ENCODE measurements at regions not wholly inside any gene's neighbourhood (a gene's known extent, or its start where the extent isn't known, plus 50 kb on each side); places are given as distances from the start of the nearest gene placed in this dataset.

GRCh38 chr2:11022064-11022463 is 110.3 kb downstream of the KCNF1 start:
- TF ChIP-seq POLR2A (IDR thresholded peaks at IDR 0.05), result no peak
- no peak for TF ChIP-seq CTCF (IDR thresholded peaks at IDR 0.05)
- no peak for DNase-seq
- Histone ChIP-seq H3K4me1 (no peaks in the 10 kb centered on the region), H3K9me3 (no peaks in the 10 kb centered on the region), H3K27ac (no peak overlapping the region), H3K4me3 (replicated peaks in 1 of 3) (no peak overlapping the region), H3K27me3 (no peaks in the 10 kb centered on the region), H3K36me3 (no peaks in the 10 kb centered on the region)
- intact Hi-C loops (cut with DNase I), result no loop called here
- 75 to 81% methylated on average over 6 of the region's 6 CpGs for WGBS, 2 donors

DNA sequence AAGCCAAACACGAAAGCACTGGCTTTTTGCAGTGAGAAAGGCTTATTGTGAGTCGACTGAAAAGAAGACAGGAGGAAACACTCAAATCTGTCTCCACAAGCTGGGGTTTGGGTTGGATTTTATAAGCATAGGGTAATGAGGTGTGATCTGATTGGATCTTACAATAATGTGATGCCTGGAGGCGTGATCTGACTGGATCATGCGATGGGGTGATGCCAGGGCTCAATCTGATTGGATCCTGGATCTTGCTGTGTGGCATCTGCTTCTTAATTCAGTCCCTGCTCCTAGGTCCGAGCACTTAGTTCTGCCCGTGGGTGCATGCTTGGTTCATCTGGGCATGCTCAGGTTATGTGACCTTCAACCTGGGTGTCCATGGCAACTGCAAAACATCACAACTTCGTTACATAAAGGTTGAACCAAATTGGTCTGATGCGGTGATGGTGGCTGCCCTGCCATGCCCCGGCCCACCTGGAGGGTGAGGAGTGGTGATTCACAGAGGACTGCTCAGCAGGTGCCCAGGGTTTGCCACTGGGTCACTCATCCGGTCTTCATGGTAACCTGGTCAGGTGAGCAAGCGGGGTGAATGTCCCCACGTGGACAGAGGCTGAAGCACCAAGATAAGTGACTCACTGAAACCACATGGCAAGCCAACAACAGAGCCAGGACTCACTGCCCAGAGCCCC is 111.0 kb downstream of the KCNF1 start:
- no peak for DNase-seq
- 82 to 83% methylated on average over 10 to 12 of the region's 12 CpGs for WGBS, 2 donors
- TF ChIP-seq CTCF (IDR thresholded peaks at IDR 0.05), result no peak
- TF ChIP-seq POLR2A (IDR thresholded peaks at IDR 0.05), result no peak
- intact Hi-C loops (cut with DNase I), result no loop called here
- Histone ChIP-seq H3K9me3 (no peaks in the 10 kb centered on the region), H3K27me3 (no peaks in the 10 kb centered on the region), H3K4me3 (replicated peaks in 1 of 3) (no peak overlapping the region), H3K27ac (no peak overlapping the region), H3K4me1 (no peaks in the 10 kb centered on the region), H3K36me3 (no peaks in the 10 kb centered on the region)

GRCh38 chr2:11023326-11024258 is 111.9 kb downstream of the KCNF1 start:
- intact Hi-C loops (cut with DNase I), result no loop called here
- no peak overlapping the region for H3K4me3 ChIP-seq (replicated peaks in 1 of 3)
- no peaks in the 10 kb centered on the region for H3K9me3 ChIP-seq
- H3K36me3 ChIP-seq, result no peaks in the 10 kb centered on the region
- H3K27me3 ChIP-seq, result no peaks in the 10 kb centered on the region
- WGBS, 2 donors, result 76 to 80% methylated on average over 17 to 29 of the region's 29 CpGs
- H3K4me1 ChIP-seq, result no peaks in the 10 kb centered on the region
- TF ChIP-seq POLR2A (IDR thresholded peaks at IDR 0.05) (no peak), CTCF (IDR thresholded peaks at IDR 0.05) (no peak)
- DNase-seq, result no peak
- H3K27ac ChIP-seq, result no peak overlapping the region

DNA sequence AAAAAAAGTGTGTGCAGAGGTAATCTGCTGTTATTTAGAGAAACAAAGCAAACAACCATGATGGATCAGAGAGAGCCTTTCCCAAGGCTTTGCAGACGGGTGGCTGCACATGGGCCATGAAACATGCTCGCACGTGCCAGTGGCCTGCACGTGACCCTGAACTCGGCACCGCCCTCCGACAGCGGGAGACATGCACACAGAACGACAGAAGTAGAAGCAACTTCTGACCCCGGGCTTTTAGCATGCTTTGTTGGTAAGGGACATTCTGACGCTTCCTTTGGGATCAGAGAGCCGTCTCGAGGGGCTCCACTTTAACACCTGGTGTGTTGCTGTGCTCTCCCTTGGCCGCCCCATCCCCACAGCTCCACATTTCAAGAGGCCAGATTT is 112.5 kb downstream of the KCNF1 start:
- no peak for DNase-seq
- WGBS, 2 donors, result 40 to 42% methylated on average over 14 of the region's 14 CpGs

More for the DNA sequence above, 112.5 kb downstream of the KCNF1 start:
- no peaks in the 10 kb centered on the region for H3K9me3 ChIP-seq
- no peaks in the 10 kb centered on the region for H3K27me3 ChIP-seq
- intact Hi-C loops (cut with DNase I), result no loop called here
- H3K27ac ChIP-seq, result no peak overlapping the region
- no peaks in the 10 kb centered on the region for H3K36me3 ChIP-seq
- no peak for TF ChIP-seq POLR2A (IDR thresholded peaks at IDR 0.05)
- TF ChIP-seq CTCF (IDR thresholded peaks at IDR 0.05), result no peak
- no peaks in the 10 kb centered on the region for H3K4me1 ChIP-seq
- H3K4me3 ChIP-seq (replicated peaks in 1 of 3), result no peak overlapping the region

Data from thyroid gland (tissue), 4 donors.